DOHH2 (cell line): ENCODE measurements at regions not wholly inside any gene's neighbourhood (a gene's known extent, or its start where the extent isn't known, plus 50 kb on each side); places are given as distances from the start of the nearest gene placed in this dataset.

Experiments
- EZH2phosphoT487 ChIP-seq: fragments of 200-600 bp; sonication (generic); IDR thresholded peaks from 2 replicates; pipeline ENCODE4 v1.6.1; 2017; ENCODE audit warnings: borderline replicate concordance, mild to moderate bottlenecking, antibody characterized with exemption, low read length, moderate library complexity, mixed read lengths
- TF ChIP-seq, protein P1 (sequence below): fragments of 200-600 bp; sonication (generic); IDR thresholded peaks from one replicate; pipeline ENCODE4 v1.5.1; 2014; ENCODE audit warnings: antibody characterized with exemption, mild to moderate bottlenecking, low read depth, low read length; ENCODE audit not compliant: poor library complexity, severe bottlenecking

- TF ChIP-seq, protein P1, sequence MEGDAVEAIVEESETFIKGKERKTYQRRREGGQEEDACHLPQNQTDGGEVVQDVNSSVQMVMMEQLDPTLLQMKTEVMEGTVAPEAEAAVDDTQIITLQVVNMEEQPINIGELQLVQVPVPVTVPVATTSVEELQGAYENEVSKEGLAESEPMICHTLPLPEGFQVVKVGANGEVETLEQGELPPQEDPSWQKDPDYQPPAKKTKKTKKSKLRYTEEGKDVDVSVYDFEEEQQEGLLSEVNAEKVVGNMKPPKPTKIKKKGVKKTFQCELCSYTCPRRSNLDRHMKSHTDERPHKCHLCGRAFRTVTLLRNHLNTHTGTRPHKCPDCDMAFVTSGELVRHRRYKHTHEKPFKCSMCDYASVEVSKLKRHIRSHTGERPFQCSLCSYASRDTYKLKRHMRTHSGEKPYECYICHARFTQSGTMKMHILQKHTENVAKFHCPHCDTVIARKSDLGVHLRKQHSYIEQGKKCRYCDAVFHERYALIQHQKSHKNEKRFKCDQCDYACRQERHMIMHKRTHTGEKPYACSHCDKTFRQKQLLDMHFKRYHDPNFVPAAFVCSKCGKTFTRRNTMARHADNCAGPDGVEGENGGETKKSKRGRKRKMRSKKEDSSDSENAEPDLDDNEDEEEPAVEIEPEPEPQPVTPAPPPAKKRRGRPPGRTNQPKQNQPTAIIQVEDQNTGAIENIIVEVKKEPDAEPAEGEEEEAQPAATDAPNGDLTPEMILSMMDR, result no peak
- no peak for TF ChIP-seq EZH2phosphoT487
These were observed 110.8 kb upstream of the MPHOSPH6 start for GRCh38 chr16:82280867-82281266.
